Spleen (tissue), 7 donors: ENCODE measurements at regions not wholly inside any gene's neighbourhood (a gene's known extent, or its start where the extent isn't known, plus 50 kb on each side); places are given as distances from the start of the nearest gene placed in this dataset.

Experiments used
- CTCF ChIP-seq, 11 experiments: fragments of 200-600 bp in 7 of 11; fragments of 450-650 bp in 4 of 11; sonication (generic) in 4 of 11; IDR thresholded peaks in 8 of 11; conservative IDR thresholded peaks in 3 of 11; 1 replicate in 7 of 11; 2 replicates in 4 of 11; pipeline versions ENCODE4 v1.4.0 to v1.8.0; 2016 to 2021; ENCODE audit warnings: antibody characterized with exemption in 11 of 11, inconsistent platforms in 4 of 11, mild to moderate bottlenecking in 1 of 11
- POLR2A ChIP-seq, 3 donors: fragments of 450-650 bp; IDR thresholded peaks; one replicate each; pipeline ENCODE4 v1.5.1; 2017; ENCODE audit warnings: antibody characterized with exemption in 3 of 3, mild to moderate bottlenecking in 1 of 3
- POLR2AphosphoS5 ChIP-seq, 3 donors: sonication (generic); formaldehyde crosslinking; IDR thresholded peaks; one replicate each; pipeline ENCODE4 v1.5.1; 2017; ENCODE audit warnings: antibody characterized with exemption in 3 of 3
- donor health status: DM: no; HTN: no; CAD: no; lungs with moderate emphysema.
- donor health status: DM: no; HTN: no; CAD: no.
- donor health status: DM: no; HTN: no; CAD: no.

- TF ChIP-seq POLR2A (IDR thresholded peaks at IDR 0.05) = no peak
- TF ChIP-seq CTCF (IDR thresholded peaks at IDR 0.05 in 8 of 11, conservative IDR thresholded peaks at IDR 0.05 in 3 of 11) = no peak
- TF ChIP-seq POLR2AphosphoS5 (IDR thresholded peaks at IDR 0.05) = no peak
Measured at GRCh38 chr6:67362976-67363375, 1272.1 kb upstream of the ADGRB3 start.
